ENCODE measurements at regions not wholly inside any gene's neighbourhood (a gene's known extent, or its start where the extent isn't known, plus 50 kb on each side); places are given as distances from the start of the nearest gene placed in this dataset.

DNA sequence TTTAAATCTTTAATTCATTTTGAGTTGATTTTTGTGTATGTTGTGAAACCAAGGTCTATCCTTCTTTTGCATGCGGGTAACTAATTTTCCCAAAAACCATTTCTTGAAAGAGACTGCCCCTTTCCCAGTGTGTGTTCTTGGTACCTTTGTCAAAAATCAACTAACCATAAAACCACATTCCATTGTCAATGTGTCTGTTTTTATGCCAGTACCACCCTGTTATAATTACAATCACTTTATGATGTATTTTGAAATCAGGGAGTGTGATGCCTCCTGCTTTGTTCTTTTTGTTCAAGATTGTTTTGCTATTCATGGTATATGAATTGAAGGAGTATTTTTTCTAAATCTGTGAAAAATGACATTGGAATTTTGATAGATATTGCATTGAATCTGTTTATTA lies 689.6 kb downstream of the TSN start:
- no peaks in the 10 kb centered on the region for H3K4me1 ChIP-seq (ENCODE audit: control insufficient read depth in 1 of 2, insufficient read depth in 2 of 2, low read length in 2 of 2)
- Mint-ChIP-seq H3K36me3 (no peaks in the 10 kb centered on the region), H3K27ac (no peak overlapping the region), H3K9me3 (peaks cover 0 to 3% (median 0%) of the 10 kb centered on the region in 7 donors), H3K4me1 (no peaks in the 10 kb centered on the region), H3K27me3 (ENCODE audit: low read depth in 3 of 3) (no peaks in the 10 kb centered on the region), H3K4me3 (no peak overlapping the region)
- no peaks in the 10 kb centered on the region for H3K36me3 ChIP-seq (replicated peaks in 1 of 2; ENCODE audit: control insufficient read depth in 1 of 2, insufficient read depth in 2 of 2, low read length in 2 of 2)
- no peaks in the 10 kb centered on the region for H3K79me2 ChIP-seq (ENCODE audit: insufficient read depth, low read length)
- no peak overlapping the region for H3K4me2 ChIP-seq (replicated peaks; ENCODE audit: extremely low read depth, low read length, poor library complexity, severe bottlenecking)
- intact Hi-C loops (cut with micrococcal nuclease), result no loop called here
- TF ChIP-seq, protein P1, sequence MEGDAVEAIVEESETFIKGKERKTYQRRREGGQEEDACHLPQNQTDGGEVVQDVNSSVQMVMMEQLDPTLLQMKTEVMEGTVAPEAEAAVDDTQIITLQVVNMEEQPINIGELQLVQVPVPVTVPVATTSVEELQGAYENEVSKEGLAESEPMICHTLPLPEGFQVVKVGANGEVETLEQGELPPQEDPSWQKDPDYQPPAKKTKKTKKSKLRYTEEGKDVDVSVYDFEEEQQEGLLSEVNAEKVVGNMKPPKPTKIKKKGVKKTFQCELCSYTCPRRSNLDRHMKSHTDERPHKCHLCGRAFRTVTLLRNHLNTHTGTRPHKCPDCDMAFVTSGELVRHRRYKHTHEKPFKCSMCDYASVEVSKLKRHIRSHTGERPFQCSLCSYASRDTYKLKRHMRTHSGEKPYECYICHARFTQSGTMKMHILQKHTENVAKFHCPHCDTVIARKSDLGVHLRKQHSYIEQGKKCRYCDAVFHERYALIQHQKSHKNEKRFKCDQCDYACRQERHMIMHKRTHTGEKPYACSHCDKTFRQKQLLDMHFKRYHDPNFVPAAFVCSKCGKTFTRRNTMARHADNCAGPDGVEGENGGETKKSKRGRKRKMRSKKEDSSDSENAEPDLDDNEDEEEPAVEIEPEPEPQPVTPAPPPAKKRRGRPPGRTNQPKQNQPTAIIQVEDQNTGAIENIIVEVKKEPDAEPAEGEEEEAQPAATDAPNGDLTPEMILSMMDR (IDR thresholded peaks at IDR 0.05), result no peak
- no peaks in the 10 kb centered on the region for H4K20me1 ChIP-seq (ENCODE audit: insufficient read depth, low read length)
- WGBS (ENCODE audit: insufficient coverage), result no CpG with 5 or more reads among the region's 1 CpG
- DNase-seq, result no peak
- no peaks in the 10 kb centered on the region for H3K27me3 ChIP-seq (ENCODE audit: control insufficient read depth in 2 of 2, insufficient read depth in 2 of 2, low read length in 2 of 2)
- no peak overlapping the region for H3K9ac ChIP-seq (ENCODE audit: insufficient read depth, low read length, poor library complexity, severe bottlenecking)
- H3K4me3 ChIP-seq (replicated peaks in 1 of 3; ENCODE audit: low read depth in 2 of 3, low read length in 3 of 3), result no peak overlapping the region
- no peak overlapping the region for H2AFZ ChIP-seq (ENCODE audit: insufficient read depth, low read depth, low read length, poor library complexity, severe bottlenecking)
- H3K27ac ChIP-seq (ENCODE audit: low read depth in 1 of 2, low read length in 2 of 2), result no peak overlapping the region
- H3K9me3 ChIP-seq (replicated peaks in 1 of 2; ENCODE audit: control insufficient read depth in 1 of 2, insufficient read depth in 1 of 2, low read length in 2 of 2), result no peaks in the 10 kb centered on the region

DNA sequence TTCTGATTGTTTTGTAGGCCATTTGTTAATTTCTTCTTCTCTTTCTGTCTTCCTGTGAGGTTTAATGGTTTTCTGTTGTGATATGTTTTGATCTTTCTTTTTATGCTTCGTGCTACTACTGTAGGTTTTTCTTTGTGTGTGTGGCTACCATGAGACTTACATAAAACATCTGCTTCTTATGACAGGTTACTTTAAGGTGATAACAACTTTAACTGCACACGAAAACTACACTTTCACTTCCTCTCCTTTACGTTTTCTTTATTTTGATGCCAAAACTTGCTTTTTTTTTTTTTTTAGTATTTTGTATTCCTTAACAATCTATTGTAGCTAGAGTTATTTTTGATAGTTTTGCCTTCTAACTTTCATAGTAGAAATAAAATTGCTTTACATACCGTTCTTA lies 691.3 kb downstream of the TSN start:
- Histone ChIP-seq H3K4me1 (ENCODE audit: control insufficient read depth in 1 of 2, insufficient read depth in 2 of 2, low read length in 2 of 2) (no peaks in the 10 kb centered on the region), H3K9ac (ENCODE audit: insufficient read depth, low read length, poor library complexity, severe bottlenecking) (no peak overlapping the region), H4K20me1 (ENCODE audit: insufficient read depth, low read length) (no peaks in the 10 kb centered on the region), H3K4me3 (replicated peaks in 1 of 3; ENCODE audit: low read depth in 2 of 3, low read length in 3 of 3) (no peak overlapping the region), H3K36me3 (replicated peaks in 1 of 2; ENCODE audit: control insufficient read depth in 1 of 2, insufficient read depth in 2 of 2, low read length in 2 of 2) (no peaks in the 10 kb centered on the region), H3K27ac (ENCODE audit: low read depth in 1 of 2, low read length in 2 of 2) (no peak overlapping the region), H3K4me2 (replicated peaks; ENCODE audit: extremely low read depth, low read length, poor library complexity, severe bottlenecking) (no peak overlapping the region), H2AFZ (ENCODE audit: insufficient read depth, low read depth, low read length, poor library complexity, severe bottlenecking) (no peak overlapping the region), H3K9me3 (replicated peaks in 1 of 2; ENCODE audit: control insufficient read depth in 1 of 2, insufficient read depth in 1 of 2, low read length in 2 of 2) (no peaks in the 10 kb centered on the region), H3K79me2 (ENCODE audit: insufficient read depth, low read length) (no peaks in the 10 kb centered on the region), H3K27me3 (ENCODE audit: control insufficient read depth in 2 of 2, insufficient read depth in 2 of 2, low read length in 2 of 2) (no peaks in the 10 kb centered on the region)
- no peaks in the 10 kb centered on the region for H3K4me1 Mint-ChIP-seq
- H3K27ac Mint-ChIP-seq, result no peak overlapping the region
- DNase-seq, result no peak
- TF ChIP-seq, protein P1 (IDR thresholded peaks at IDR 0.05), result no peak
- H3K4me3 Mint-ChIP-seq, result no peak overlapping the region
- peaks cover 0 to 4% (median 1%) of the 10 kb centered on the region in 7 donors for H3K9me3 Mint-ChIP-seq
- WGBS (ENCODE audit: insufficient coverage), result no CpG with 5 or more reads among the region's 4 CpGs
- H3K36me3 Mint-ChIP-seq, result no peaks in the 10 kb centered on the region
- H3K27me3 Mint-ChIP-seq (ENCODE audit: low read depth in 3 of 3), result no peaks in the 10 kb centered on the region
- intact Hi-C loops (cut with micrococcal nuclease), result no loop called here
